ENCODE measurements at regions not wholly inside any gene's neighbourhood (a gene's known extent, or its start where the extent isn't known, plus 50 kb on each side); places are given as distances from the start of the nearest gene placed in this dataset.

DNA sequence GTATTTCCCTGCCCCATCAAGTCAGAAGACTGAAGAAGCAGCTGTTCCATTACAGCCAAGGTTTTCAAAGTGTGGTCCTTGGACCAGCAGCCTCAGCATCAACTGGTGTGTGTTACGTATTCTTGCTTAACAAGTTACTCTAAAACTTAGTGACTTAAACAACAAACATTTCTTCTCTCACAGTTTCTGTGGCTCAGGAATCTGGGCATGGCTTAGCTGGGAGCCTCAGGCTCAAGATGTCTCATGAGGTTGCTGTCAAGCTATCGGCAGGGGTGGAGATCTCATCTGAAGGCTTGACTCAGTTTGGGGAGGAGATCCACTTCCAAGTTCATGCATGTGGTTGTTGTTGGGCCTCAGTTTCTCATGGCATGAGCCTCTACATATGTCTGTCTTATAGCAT lies 174.5 kb downstream of the KTN1 start:
- Histone ChIP-seq H3K36me3 (replicated peaks in 1 of 2; ENCODE audit: control insufficient read depth in 2 of 2, insufficient read depth in 2 of 2, low read length in 2 of 2) (no peaks in the 10 kb centered on the region), H2AK5ac (ENCODE audit: low read depth, low read length) (no peak overlapping the region)

DNA sequence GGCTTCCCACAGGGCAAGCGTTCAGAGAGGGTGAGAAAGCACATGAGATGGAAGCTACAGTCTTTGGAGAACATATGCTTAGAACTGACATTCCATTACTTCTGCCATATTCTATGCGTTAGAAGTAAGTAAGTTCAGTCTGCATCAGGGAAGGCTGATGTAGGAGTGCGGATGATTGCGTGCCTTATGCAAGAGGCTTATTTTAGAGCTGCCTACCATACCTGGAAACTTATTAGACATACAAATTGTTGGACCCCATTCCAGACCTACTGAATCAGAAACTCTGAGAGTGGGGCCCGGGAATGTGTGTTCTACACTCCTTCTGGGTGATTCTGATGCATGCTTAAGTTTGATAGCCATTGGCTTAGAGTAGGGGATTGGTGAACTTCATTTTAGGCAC lies 174.9 kb downstream of the KTN1 start:
- Histone ChIP-seq H3K27ac (replicated peaks; ENCODE audit: low read length) (no peak overlapping the region), H3K23ac (ENCODE audit: low read depth, low read length, poor library complexity) (no peak overlapping the region), H2AFZ (ENCODE audit: low read length) (no peak overlapping the region), H3K4me1 (ENCODE audit: control insufficient read depth in 2 of 2, insufficient read depth in 1 of 2, low read depth in 1 of 2, low read length in 2 of 2) (peaks cover 18 to 32% of the 10 kb centered on the region in 2 donors), H4K8ac (ENCODE audit: low read depth, low read length) (no peak overlapping the region), H3K36me3 (replicated peaks in 1 of 2; ENCODE audit: control insufficient read depth in 2 of 2, insufficient read depth in 2 of 2, low read length in 2 of 2) (no peaks in the 10 kb centered on the region), H2BK15ac (ENCODE audit: low read length) (no peak overlapping the region), H3K4me2 (ENCODE audit: insufficient read depth, low read length, poor library complexity, severe bottlenecking) (no peak overlapping the region), H3K4me3 (ENCODE audit: low read length in 2 of 2) (no peak overlapping the region), H2BK120ac (ENCODE audit: low read depth, low read length) (no peak overlapping the region), H2BK12ac (ENCODE audit: low read length) (no peak overlapping the region), H3K79me1 (ENCODE audit: low read depth, low read length) (no peaks in the 10 kb centered on the region), H3K9ac (ENCODE audit: low read depth, low read length, poor library complexity) (no peak overlapping the region), H3K4ac (ENCODE audit: low read length) (no peak overlapping the region), H4K91ac (ENCODE audit: low read depth, low read length, poor library complexity) (no peak overlapping the region), H3K18ac (ENCODE audit: low read length) (no peak overlapping the region), H3K27me3 (ENCODE audit: control insufficient read depth in 3 of 3, insufficient read depth in 3 of 3, low read depth in 1 of 3, low read length in 3 of 3) (no peaks in the 10 kb centered on the region), H3K14ac (ENCODE audit: low read length) (no peak overlapping the region), H3K9me3 (replicated peaks in 1 of 2; ENCODE audit: control insufficient read depth in 2 of 2, insufficient read depth in 1 of 2, low read depth in 1 of 2, low read length in 2 of 2) (no peaks in the 10 kb centered on the region), H2AK5ac (ENCODE audit: low read depth, low read length) (no peak overlapping the region), H2BK5ac (ENCODE audit: low read length) (no peak overlapping the region)
- no peak for DNase-seq (ENCODE audit: low spot score)
- no CpG with 5 or more reads among the region's 5 CpGs for WGBS, 2 donors (ENCODE audit: extremely low coverage in 2 of 2, insufficient read length in 2 of 2, insufficient replicate concordance in 1 of 2)

More for the DNA sequence above, 174.5 kb downstream of the KTN1 start:
- Histone ChIP-seq H3K27me3 (ENCODE audit: control insufficient read depth in 3 of 3, insufficient read depth in 3 of 3, low read depth in 1 of 3, low read length in 3 of 3) (no peaks in the 10 kb centered on the region), H2AFZ (ENCODE audit: low read length) (no peak overlapping the region), H3K23ac (ENCODE audit: low read depth, low read length, poor library complexity) (no peak overlapping the region), H3K4me3 (ENCODE audit: low read length in 2 of 2) (no peak overlapping the region), H3K4me1 (ENCODE audit: control insufficient read depth in 2 of 2, insufficient read depth in 1 of 2, low read depth in 1 of 2, low read length in 2 of 2) (peaks cover 20 to 32% of the 10 kb centered on the region in 2 donors), H3K4me2 (ENCODE audit: insufficient read depth, low read length, poor library complexity, severe bottlenecking) (no peak overlapping the region), H2BK5ac (ENCODE audit: low read length) (no peak overlapping the region), H2BK15ac (ENCODE audit: low read length) (no peak overlapping the region), H3K27ac (replicated peaks; ENCODE audit: low read length) (no peak overlapping the region), H3K14ac (ENCODE audit: low read length) (no peak overlapping the region), H3K9ac (ENCODE audit: low read depth, low read length, poor library complexity) (no peak overlapping the region), H2BK120ac (ENCODE audit: low read depth, low read length) (no peak overlapping the region), H3K79me1 (ENCODE audit: low read depth, low read length) (no peaks in the 10 kb centered on the region), H4K8ac (ENCODE audit: low read depth, low read length) (no peak overlapping the region), H2BK12ac (ENCODE audit: low read length) (no peak overlapping the region), H4K91ac (ENCODE audit: low read depth, low read length, poor library complexity) (no peak overlapping the region), H3K4ac (ENCODE audit: low read length) (no peak overlapping the region), H3K18ac (ENCODE audit: low read length) (no peak overlapping the region), H3K9me3 (replicated peaks in 1 of 2; ENCODE audit: control insufficient read depth in 2 of 2, insufficient read depth in 1 of 2, low read depth in 1 of 2, low read length in 2 of 2) (no peaks in the 10 kb centered on the region)
- no CpG with 5 or more reads among the region's 2 CpGs for WGBS, 2 donors (ENCODE audit: extremely low coverage in 2 of 2, insufficient read length in 2 of 2, insufficient replicate concordance in 1 of 2)
- no peak for DNase-seq (ENCODE audit: low spot score)

DNA sequence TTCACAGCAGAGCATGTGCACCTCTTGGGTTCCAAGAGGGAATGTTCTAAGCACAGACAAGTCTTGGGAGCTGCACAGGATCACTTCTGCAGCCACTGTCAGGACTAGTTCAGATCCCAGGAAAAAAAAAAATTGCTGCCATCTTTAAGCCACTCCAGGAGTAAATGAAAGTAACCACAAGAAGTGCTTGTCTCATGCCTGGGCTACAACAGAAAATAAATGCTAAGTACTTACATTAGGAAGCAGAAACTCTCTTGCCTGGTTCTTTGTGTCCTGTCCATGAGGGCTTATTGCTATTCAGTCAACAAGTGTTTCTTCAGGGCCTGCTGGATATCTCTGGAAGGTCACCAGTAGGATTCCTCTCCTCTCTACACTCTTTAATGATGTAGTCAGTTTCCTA lies 176.1 kb downstream of the KTN1 start:
- peak overlapping the region; percentile 26 for H2AK5ac ChIP-seq (ENCODE audit: low read depth, low read length)
- no peak overlapping the region for H2BK15ac ChIP-seq (ENCODE audit: low read length)
- no peaks in the 10 kb centered on the region for H3K9me3 ChIP-seq (replicated peaks in 1 of 2; ENCODE audit: control insufficient read depth in 2 of 2, insufficient read depth in 1 of 2, low read depth in 1 of 2, low read length in 2 of 2)
- no peaks in the 10 kb centered on the region for H3K27me3 ChIP-seq (ENCODE audit: control insufficient read depth in 3 of 3, insufficient read depth in 3 of 3, low read depth in 1 of 3, low read length in 3 of 3)
- no peak overlapping the region for H4K8ac ChIP-seq (ENCODE audit: low read depth, low read length)
- H3K4me3 ChIP-seq (ENCODE audit: low read length in 2 of 2), result no peak overlapping the region
- H2BK5ac ChIP-seq (ENCODE audit: low read length), result no peak overlapping the region
- no peak overlapping the region for H3K4me2 ChIP-seq (ENCODE audit: insufficient read depth, low read length, poor library complexity, severe bottlenecking)
- H3K4ac ChIP-seq (ENCODE audit: low read length), result no peak overlapping the region
- H3K9ac ChIP-seq (ENCODE audit: low read depth, low read length, poor library complexity), result no peak overlapping the region
- no peak overlapping the region for H3K18ac ChIP-seq (ENCODE audit: low read length)
- no peaks in the 10 kb centered on the region for H3K36me3 ChIP-seq (replicated peaks in 1 of 2; ENCODE audit: control insufficient read depth in 2 of 2, insufficient read depth in 2 of 2, low read length in 2 of 2)
- H2BK12ac ChIP-seq (ENCODE audit: low read length), result peak overlapping the region; percentile 44
- peak overlapping the region; percentile 45 for H4K91ac ChIP-seq (ENCODE audit: low read depth, low read length, poor library complexity)
- DNase-seq (ENCODE audit: low spot score), result no peak
- H3K23ac ChIP-seq (ENCODE audit: low read depth, low read length, poor library complexity), result no peak overlapping the region
- H3K4me1 ChIP-seq (ENCODE audit: control insufficient read depth in 2 of 2, insufficient read depth in 1 of 2, low read depth in 1 of 2, low read length in 2 of 2), result peaks cover 16 to 32% of the 10 kb centered on the region in 2 donors
- H2BK120ac ChIP-seq (ENCODE audit: low read depth, low read length), result no peak overlapping the region
- H3K14ac ChIP-seq (ENCODE audit: low read length), result no peak overlapping the region
- no peak overlapping the region for H3K27ac ChIP-seq (replicated peaks; ENCODE audit: low read length)
- no peak overlapping the region for H2AFZ ChIP-seq (ENCODE audit: low read length)
- no peaks in the 10 kb centered on the region for H3K79me1 ChIP-seq (ENCODE audit: low read depth, low read length)

DNA sequence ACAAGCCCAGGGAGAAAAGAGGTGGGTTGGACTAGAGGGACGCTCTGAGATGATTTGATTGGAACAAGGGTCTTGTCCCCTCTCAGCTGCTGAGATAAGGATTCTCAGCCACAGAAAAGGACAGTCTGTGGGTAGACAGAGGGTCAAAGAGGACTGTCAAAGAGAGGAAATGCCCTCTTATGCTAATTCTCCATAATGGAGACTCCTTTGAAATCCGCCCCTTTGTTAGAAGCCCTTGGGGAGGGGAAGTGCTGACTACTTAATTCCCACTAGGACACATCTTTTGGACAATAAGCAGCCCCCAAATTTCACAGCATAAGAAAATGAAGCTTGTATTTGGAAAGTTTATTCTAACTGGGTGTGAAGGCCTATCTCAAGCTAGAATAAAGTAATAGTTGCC lies 176.6 kb downstream of the KTN1 start:
- WGBS, 2 donors (ENCODE audit: extremely low coverage in 2 of 2, insufficient read length in 2 of 2, insufficient replicate concordance in 1 of 2), result no CpG with 5 or more reads among the region's 2 CpGs
- Histone ChIP-seq H3K4me3 (ENCODE audit: low read length in 2 of 2) (no peak overlapping the region), H2BK15ac (ENCODE audit: low read length) (no peak overlapping the region), H3K18ac (ENCODE audit: low read length) (no peak overlapping the region), H2AFZ (ENCODE audit: low read length) (no peak overlapping the region), H3K4me1 (ENCODE audit: control insufficient read depth in 2 of 2, insufficient read depth in 1 of 2, low read depth in 1 of 2, low read length in 2 of 2) (peaks cover 16 to 32% of the 10 kb centered on the region in 2 donors), H3K79me1 (ENCODE audit: low read depth, low read length) (no peaks in the 10 kb centered on the region), H3K4ac (ENCODE audit: low read length) (no peak overlapping the region), H3K4me2 (ENCODE audit: insufficient read depth, low read length, poor library complexity, severe bottlenecking) (no peak overlapping the region), H3K36me3 (replicated peaks in 1 of 2; ENCODE audit: control insufficient read depth in 2 of 2, insufficient read depth in 2 of 2, low read length in 2 of 2) (no peaks in the 10 kb centered on the region), H2AK5ac (ENCODE audit: low read depth, low read length) (no peak overlapping the region), H2BK12ac (ENCODE audit: low read length) (no peak overlapping the region), H4K91ac (ENCODE audit: low read depth, low read length, poor library complexity) (no peak overlapping the region), H4K8ac (ENCODE audit: low read depth, low read length) (no peak overlapping the region), H3K27me3 (ENCODE audit: control insufficient read depth in 3 of 3, insufficient read depth in 3 of 3, low read depth in 1 of 3, low read length in 3 of 3) (no peaks in the 10 kb centered on the region), H2BK120ac (ENCODE audit: low read depth, low read length) (no peak overlapping the region), H3K27ac (replicated peaks; ENCODE audit: low read length) (no peak overlapping the region), H3K23ac (ENCODE audit: low read depth, low read length, poor library complexity) (no peak overlapping the region), H3K14ac (ENCODE audit: low read length) (no peak overlapping the region), H3K9me3 (replicated peaks in 1 of 2; ENCODE audit: control insufficient read depth in 2 of 2, insufficient read depth in 1 of 2, low read depth in 1 of 2, low read length in 2 of 2) (no peaks in the 10 kb centered on the region), H2BK5ac (ENCODE audit: low read length) (no peak overlapping the region), H3K9ac (ENCODE audit: low read depth, low read length, poor library complexity) (no peak overlapping the region)
- DNase-seq (ENCODE audit: low spot score), result no peak
